GM12878 (cell line): ENCODE measurements at regions not wholly inside any gene's neighbourhood (a gene's known extent, or its start where the extent isn't known, plus 50 kb on each side); places are given as distances from the start of the nearest gene placed in this dataset.

Source experiments
- ATAC-seq: fragments of 200-7000 bp; cut with Tn5 transposase; 3 replicates; pipeline ENCODE4 v1.9.1; 2020; ENCODE audit warnings: mild to moderate bottlenecking, moderate library complexity
- BruUV-seq: library from RNA; stranded (reverse); fragments of 400-500 nt; replicated peaks from 2 replicates; lab custom pipeline; 2021; lab: Mats Ljungman, UMichigan
- CTCF ChIA-PET: fragments of 300-600 bp; sonication (Branson Sonifier 250); formaldehyde crosslinking; extraction: SDS; loops from one replicate; lab custom pipeline; 2021; ENCODE audit warnings: inconsistent platforms; lab: Yijun Ruan, JAX
- POLR2A ChIA-PET: fragments of 350-600 bp; formaldehyde crosslinking; extraction: SDS; loops from one replicate; lab custom pipeline; 2021; ENCODE audit warnings: inconsistent platforms; lab: Charles Lee
- RAD21 ChIA-PET: fragments of 300-600 bp; sonication (Branson Sonifier 250); formaldehyde crosslinking; loops from one replicate; lab custom pipeline; 2023; ENCODE audit warnings: antibody characterized with exemption; ENCODE audit not compliant: unreplicated experiment; lab: Charles Lee
- SMC1A ChIA-PET: fragments of 300-600 bp; sonication (Branson Sonifier 250); formaldehyde crosslinking; loops from one replicate; lab custom pipeline; 2023; ENCODE audit not compliant: unreplicated experiment, uncharacterized antibody; lab: Charles Lee
- DNase-seq: peaks from one replicate; pipeline ENCODE4 v3.0.0-alpha.2; 2011; ENCODE audit warnings: low read depth, low spot score
- FAIRE-seq: peaks from 3 replicates; lab custom pipeline; 2011; peaks lifted over from hg19 to GRCh38; lab: Jason Lieb, UNC
- H2AFZ ChIP-seq: 2 replicates; pipeline ENCODE4 v1.6.0; 2011; ENCODE audit warnings: low read depth, low read length, control low read depth; ENCODE audit not compliant: control insufficient read depth
- H3K27ac ChIP-seq: 2 replicates; pipeline ENCODE4 v1.5.1; 2011; ENCODE audit warnings: control low read depth; ENCODE audit not compliant: control insufficient read depth, insufficient read depth
- H3K27me3 ChIP-seq, 2 experiments: replicated peaks in 1 of 2; 2 replicates each; pipeline versions ENCODE4 v1.6.0 to v1.6.1; 2011; ENCODE audit warnings: low read length in 1 of 2; ENCODE audit not compliant: control insufficient read depth in 2 of 2, insufficient read depth in 2 of 2
- H3K36me3 ChIP-seq, 2 experiments: 2 replicates each; pipeline ENCODE4 v1.5.1; 2011; ENCODE audit warnings: low read length in 1 of 2; ENCODE audit not compliant: control insufficient read depth in 2 of 2, insufficient read depth in 2 of 2
- H3K4me1 ChIP-seq: 2 replicates; pipeline ENCODE4 v1.6.1; 2011; ENCODE audit warnings: mild to moderate bottlenecking, low read length, moderate library complexity, mixed read lengths; ENCODE audit not compliant: control insufficient read depth, insufficient read depth
- H3K4me2 ChIP-seq: 2 replicates; pipeline ENCODE4 v1.6.0; 2011; ENCODE audit warnings: control low read depth; ENCODE audit not compliant: control insufficient read depth, insufficient read depth
- H3K4me3 ChIP-seq: fragments of 200-600 bp; sonication (generic); 2 replicates; pipeline ENCODE4 v1.5.1; 2016
- H3K79me2 ChIP-seq: 2 replicates; pipeline ENCODE4 v1.6.0; 2011; ENCODE audit warnings: low read length; ENCODE audit not compliant: control insufficient read depth, insufficient read depth
- H3K9ac ChIP-seq: 2 replicates; pipeline ENCODE4 v1.8.0; 2011; ENCODE audit warnings: low read length, control low read depth, mixed read lengths; ENCODE audit not compliant: control insufficient read depth, insufficient read depth
- H3K9me3 ChIP-seq: replicated peaks from 3 replicates; pipeline ENCODE4 v1.5.1; 2011; ENCODE audit warnings: mild to moderate bottlenecking, low read length; ENCODE audit not compliant: control insufficient read depth, insufficient read depth
- H4K20me1 ChIP-seq: 2 replicates; pipeline ENCODE4 v1.6.0; 2011; ENCODE audit not compliant: control insufficient read depth, insufficient read depth
- EZH2 ChIP-seq: IDR thresholded peaks from 2 replicates; pipeline ENCODE4 v1.6.1; 2012; ENCODE audit warnings: low read depth, mild to moderate bottlenecking, control low read depth, inconsistent platforms, low read length, borderline replicate concordance; ENCODE audit not compliant: control insufficient read depth
- FOXK2 ChIP-seq: fragments of 450-650 bp; IDR thresholded peaks from 2 replicates; pipeline ENCODE4 v1.6.1; 2017; ENCODE audit warnings: mild to moderate bottlenecking, moderate library complexity
- LARP7 ChIP-seq: fragments of 450-650 bp; IDR thresholded peaks from 2 replicates; pipeline ENCODE4 v1.6.1; 2017; ENCODE audit warnings: mild to moderate bottlenecking
- NFYA ChIP-seq: IDR thresholded peaks from 2 replicates; pipeline ENCODE4 v1.6.1; 2011; ENCODE audit warnings: low read depth, mild to moderate bottlenecking, low read length, improper control_type of control experiment, borderline replicate concordance
- PML ChIP-seq: IDR thresholded peaks from 2 replicates; pipeline ENCODE4 v1.6.1; 2012; ENCODE audit warnings: low read length, inconsistent platforms
- SREBF2 ChIP-seq: IDR thresholded peaks from 2 replicates; pipeline ENCODE4 v1.6.1; 2012; ENCODE audit warnings: mild to moderate bottlenecking, low read length
- ZNF24 ChIP-seq: fragments of 450-650 bp; IDR thresholded peaks from 2 replicates; pipeline ENCODE4 v1.6.1; 2017; ENCODE audit warnings: antibody characterized with exemption, mild to moderate bottlenecking
- WGBS: methylation state at CpG from one replicate; pipeline ENCODE4 v1.1.6; 2016; ENCODE audit warnings: low lambda C conversion rate; ENCODE audit not compliant: insufficient replicate concordance, insufficient coverage; ENCODE audit errors: missing lambda C conversion rate; 5-methylcytosine and 5-hydroxymethylcytosine counted together
- in situ Hi-C: fragments of 300-500 bp; cut with MboI; formaldehyde crosslinking; loops from 9 replicates; pipeline ENCODE4 v1.14.3; 2018; ENCODE audit warnings: mixed read lengths
- intact Hi-C: fragments of 100-400 bp; cut with micrococcal nuclease; formaldehyde crosslinking; loops from one replicate; pipeline ENCODE4 v1.14.2; 2022; ENCODE audit not compliant: unreplicated experiment
- TF ChIP-seq, protein P1 (sequence below): fragments of 450-650 bp; formaldehyde crosslinking; IDR thresholded peaks from 2 replicates; pipeline ENCODE4 v1.4.0; 2020; ENCODE audit warnings: mild to moderate bottlenecking, moderate library complexity
- TF ChIP-seq, protein P2 (sequence below): fragments of 450-650 bp; conservative IDR thresholded peaks from 2 replicates; pipeline ENCODE4 v1.6.1; 2017; ENCODE audit warnings: mild to moderate bottlenecking, moderate library complexity
- TF ChIP-seq, protein P3 (sequence below): IDR thresholded peaks from 2 replicates; pipeline ENCODE4 v1.6.1; 2012; ENCODE audit warnings: low read depth, low read length, improper control_type of control experiment

DNA sequence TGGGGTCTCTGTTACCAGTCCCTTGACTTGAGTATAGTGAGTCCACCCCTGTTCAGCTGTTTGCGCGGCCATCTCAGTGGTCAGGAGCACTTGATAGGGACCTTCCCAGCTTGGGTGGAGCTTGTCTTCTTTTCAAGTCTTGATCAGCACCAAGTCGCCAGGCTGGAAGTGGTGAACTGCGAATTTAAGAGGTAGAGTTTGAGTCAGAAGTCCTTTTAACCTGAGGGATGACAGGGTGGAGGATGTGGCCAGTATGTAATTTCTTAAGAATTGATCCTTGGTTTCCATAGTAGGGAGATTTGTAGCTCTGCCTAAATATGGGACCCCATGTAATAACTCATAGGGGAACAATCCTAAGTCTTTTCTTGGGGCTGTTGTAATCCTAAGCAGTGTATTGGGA lies 86.3 kb upstream of the XCR1 start (continued):
- TF ChIP-seq, protein P1, sequence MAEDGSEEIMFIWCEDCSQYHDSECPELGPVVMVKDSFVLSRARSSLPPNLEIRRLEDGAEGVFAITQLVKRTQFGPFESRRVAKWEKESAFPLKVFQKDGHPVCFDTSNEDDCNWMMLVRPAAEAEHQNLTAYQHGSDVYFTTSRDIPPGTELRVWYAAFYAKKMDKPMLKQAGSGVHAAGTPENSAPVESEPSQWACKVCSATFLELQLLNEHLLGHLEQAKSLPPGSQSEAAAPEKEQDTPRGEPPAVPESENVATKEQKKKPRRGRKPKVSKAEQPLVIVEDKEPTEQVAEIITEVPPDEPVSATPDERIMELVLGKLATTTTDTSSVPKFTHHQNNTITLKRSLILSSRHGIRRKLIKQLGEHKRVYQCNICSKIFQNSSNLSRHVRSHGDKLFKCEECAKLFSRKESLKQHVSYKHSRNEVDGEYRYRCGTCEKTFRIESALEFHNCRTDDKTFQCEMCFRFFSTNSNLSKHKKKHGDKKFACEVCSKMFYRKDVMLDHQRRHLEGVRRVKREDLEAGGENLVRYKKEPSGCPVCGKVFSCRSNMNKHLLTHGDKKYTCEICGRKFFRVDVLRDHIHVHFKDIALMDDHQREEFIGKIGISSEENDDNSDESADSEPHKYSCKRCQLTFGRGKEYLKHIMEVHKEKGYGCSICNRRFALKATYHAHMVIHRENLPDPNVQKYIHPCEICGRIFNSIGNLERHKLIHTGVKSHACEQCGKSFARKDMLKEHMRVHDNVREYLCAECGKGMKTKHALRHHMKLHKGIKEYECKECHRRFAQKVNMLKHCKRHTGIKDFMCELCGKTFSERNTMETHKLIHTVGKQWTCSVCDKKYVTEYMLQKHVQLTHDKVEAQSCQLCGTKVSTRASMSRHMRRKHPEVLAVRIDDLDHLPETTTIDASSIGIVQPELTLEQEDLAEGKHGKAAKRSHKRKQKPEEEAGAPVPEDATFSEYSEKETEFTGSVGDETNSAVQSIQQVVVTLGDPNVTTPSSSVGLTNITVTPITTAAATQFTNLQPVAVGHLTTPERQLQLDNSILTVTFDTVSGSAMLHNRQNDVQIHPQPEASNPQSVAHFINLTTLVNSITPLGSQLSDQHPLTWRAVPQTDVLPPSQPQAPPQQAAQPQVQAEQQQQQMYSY: no peak
- no peak for TF ChIP-seq FOXK2

DNA sequence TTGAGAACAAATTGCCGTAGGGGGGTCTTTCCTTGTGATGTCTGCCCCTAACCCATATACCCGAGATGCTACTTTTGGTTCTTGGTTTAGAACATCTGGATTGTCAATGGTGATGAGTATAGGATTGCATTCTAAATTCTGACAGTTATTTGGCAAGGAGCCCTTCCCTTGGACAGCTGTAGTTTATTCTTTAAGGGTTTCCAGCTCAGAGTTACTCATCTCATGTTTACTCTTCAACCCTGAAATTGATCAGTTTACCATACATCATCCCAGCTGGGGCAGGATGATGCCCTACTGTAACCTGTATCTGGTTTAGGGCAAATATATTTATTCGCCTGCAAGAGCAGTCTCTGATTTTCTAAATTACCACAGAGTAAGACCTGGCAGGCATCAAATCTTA lies 85.7 kb upstream of the XCR1 start:
- 74% methylated on average over 3 of the region's 3 CpGs for WGBS
- intact Hi-C loops (no loop called here), in situ Hi-C loops (no loop called here)
- Histone ChIP-seq H3K27ac (no peak overlapping the region), H3K4me2 (no peak overlapping the region), H3K9me3 (peaks cover 12% of the 10 kb centered on the region; the same call in 2 of the 3 replicates), H2AFZ (no peak overlapping the region), H3K36me3 (no peaks in the 10 kb centered on the region), H3K79me2 (no peaks in the 10 kb centered on the region), H3K9ac (no peak overlapping the region), H3K4me3 (no peak overlapping the region), H3K4me1 (peaks cover 33% of the 10 kb centered on the region), H3K27me3 (no peaks in the 10 kb centered on the region), H4K20me1 (no peaks in the 10 kb centered on the region)
- ChIA-PET SMC1A (interaction anchor here (1.0 to 1.7 kb wide), 6 partner anchors 9 to 95 kb away, joined by 3 to 6 read pairs (median 4); partner anchors contain the start of gene CCR1), POLR2A (interaction anchor here (1.8 kb wide), 1 partner anchor 15 kb away, joined by 5 read pairs; no protein-coding TSS in a partner anchor), CTCF (interaction anchor here (0.9 to 1.5 kb wide), 4 partner anchors 22 to 95 kb away, joined by 3 to 8 read pairs (median 3); partner anchors contain the start of gene CCR1), RAD21 (interaction anchor here (1.2 to 2.6 kb wide), 2 partner anchors 22 to 95 kb away, joined by 3 to 13 read pairs; partner anchors contain the start of gene CCR1)
- no TSS peak for BruUV-seq
- DNase-seq (no peak), FAIRE-seq (no peak), ATAC-seq (no peak)
- TF ChIP-seq ZNF24 (no peak), NFYA (no peak), SREBF2 (no peak), PML (no peak), LARP7 (no peak), EZH2 (no peak)
- TF ChIP-seq, protein P2, sequence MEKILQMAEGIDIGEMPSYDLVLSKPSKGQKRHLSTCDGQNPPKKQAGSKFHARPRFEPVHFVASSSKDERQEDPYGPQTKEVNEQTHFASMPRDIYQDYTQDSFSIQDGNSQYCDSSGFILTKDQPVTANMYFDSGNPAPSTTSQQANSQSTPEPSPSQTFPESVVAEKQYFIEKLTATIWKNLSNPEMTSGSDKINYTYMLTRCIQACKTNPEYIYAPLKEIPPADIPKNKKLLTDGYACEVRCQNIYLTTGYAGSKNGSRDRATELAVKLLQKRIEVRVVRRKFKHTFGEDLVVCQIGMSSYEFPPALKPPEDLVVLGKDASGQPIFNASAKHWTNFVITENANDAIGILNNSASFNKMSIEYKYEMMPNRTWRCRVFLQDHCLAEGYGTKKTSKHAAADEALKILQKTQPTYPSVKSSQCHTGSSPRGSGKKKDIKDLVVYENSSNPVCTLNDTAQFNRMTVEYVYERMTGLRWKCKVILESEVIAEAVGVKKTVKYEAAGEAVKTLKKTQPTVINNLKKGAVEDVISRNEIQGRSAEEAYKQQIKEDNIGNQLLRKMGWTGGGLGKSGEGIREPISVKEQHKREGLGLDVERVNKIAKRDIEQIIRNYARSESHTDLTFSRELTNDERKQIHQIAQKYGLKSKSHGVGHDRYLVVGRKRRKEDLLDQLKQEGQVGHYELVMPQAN: no peak
- TF ChIP-seq, protein P3, sequence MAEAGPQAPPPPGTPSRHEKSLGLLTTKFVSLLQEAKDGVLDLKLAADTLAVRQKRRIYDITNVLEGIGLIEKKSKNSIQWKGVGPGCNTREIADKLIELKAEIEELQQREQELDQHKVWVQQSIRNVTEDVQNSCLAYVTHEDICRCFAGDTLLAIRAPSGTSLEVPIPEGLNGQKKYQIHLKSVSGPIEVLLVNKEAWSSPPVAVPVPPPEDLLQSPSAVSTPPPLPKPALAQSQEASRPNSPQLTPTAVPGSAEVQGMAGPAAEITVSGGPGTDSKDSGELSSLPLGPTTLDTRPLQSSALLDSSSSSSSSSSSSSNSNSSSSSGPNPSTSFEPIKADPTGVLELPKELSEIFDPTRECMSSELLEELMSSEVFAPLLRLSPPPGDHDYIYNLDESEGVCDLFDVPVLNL: no peak
- TF ChIP-seq, all 136 proteins: peak for 0
